Calu3 (cell line): ENCODE measurements at regions not wholly inside any gene's neighbourhood (a gene's known extent, or its start where the extent isn't known, plus 50 kb on each side); places are given as distances from the start of the nearest gene placed in this dataset.
"Not testable (repeated sequence)": the region's sequence is repeated elsewhere in the genome, so short reads cannot be mapped to it uniquely, and the experiment has no call there.

ENCODE experiments used
- BruUV-seq: library from RNA; stranded (reverse); fragments of 400-500 nt; replicated peaks from 2 replicates; lab custom pipeline; 2021; lab: Mats Ljungman, UMichigan
- CTCF ChIA-PET: fragments of 300-600 bp; sonication (Branson Sonifier 250); formaldehyde crosslinking; loops from one replicate; lab custom pipeline; 2022; ENCODE audit warnings: antibody characterized with exemption; lab: Charles Lee
- DNase-seq: peaks from one replicate; pipeline ENCODE4 v3.0.0; 2022
- H3K27ac Mint-ChIP-seq: one replicate; pipeline ENCODE4 v1.8.0; 2022; ENCODE audit warnings: mixed read lengths; ENCODE audit not compliant: unreplicated experiment
- H3K27me3 Mint-ChIP-seq: one replicate; pipeline ENCODE4 v1.8.0; 2022; ENCODE audit warnings: mixed read lengths; ENCODE audit not compliant: unreplicated experiment
- H3K36me3 Mint-ChIP-seq: one replicate; pipeline ENCODE4 v1.8.0; 2022; ENCODE audit warnings: mild to moderate bottlenecking, moderate library complexity, mixed read lengths; ENCODE audit not compliant: insufficient read depth, unreplicated experiment
- H3K4me1 Mint-ChIP-seq: one replicate; pipeline ENCODE4 v1.8.0; 2022; ENCODE audit warnings: mild to moderate bottlenecking, low read depth, mixed read lengths; ENCODE audit not compliant: unreplicated experiment
- H3K4me3 Mint-ChIP-seq: one replicate; pipeline ENCODE4 v1.8.0; 2022; ENCODE audit warnings: mild to moderate bottlenecking, low read depth, moderate library complexity, mixed read lengths; ENCODE audit not compliant: unreplicated experiment
- H3K9me3 Mint-ChIP-seq: one replicate; pipeline ENCODE4 v1.8.0; 2022; ENCODE audit warnings: low read depth, mixed read lengths; ENCODE audit not compliant: unreplicated experiment
- intact Hi-C: fragments of 100-400 bp; cut with micrococcal nuclease; formaldehyde crosslinking; loops from one replicate; pipeline ENCODE4 v1.10.0; 2022; ENCODE audit not compliant: unreplicated experiment
- TF ChIP-seq, protein P1 (sequence below): fragments of 200-600 bp; IDR thresholded peaks from one replicate; pipeline ENCODE4 v1.8.0; 2022; ENCODE audit warnings: antibody characterized with exemption; ENCODE audit not compliant: unreplicated experiment

DNA sequence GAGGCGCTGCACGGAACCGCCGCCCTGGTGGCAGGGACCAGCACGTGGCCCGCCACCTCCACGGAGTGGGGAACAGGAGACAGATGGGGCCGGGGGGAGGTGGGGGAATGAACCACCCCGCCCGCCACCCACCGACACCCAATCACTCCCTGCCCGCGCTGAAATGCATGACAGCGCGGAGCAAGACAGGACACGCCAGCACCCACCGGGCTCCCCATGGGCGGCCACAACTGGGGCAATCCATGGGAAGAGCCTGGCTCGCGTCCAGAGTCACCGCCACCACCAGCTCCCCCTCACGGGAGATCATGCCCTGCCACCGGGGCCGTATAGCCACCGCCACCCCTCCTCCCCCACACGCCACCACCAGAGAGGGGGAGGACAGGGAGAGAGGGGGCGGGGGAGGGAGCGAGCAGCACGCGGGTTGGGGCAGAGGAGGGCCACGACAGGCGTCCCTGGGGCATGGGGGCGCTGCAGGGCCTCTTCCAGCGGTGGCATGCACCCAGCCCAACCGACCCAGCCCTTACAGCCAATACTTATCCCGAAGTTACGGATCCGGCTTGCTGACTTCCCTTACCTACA is 744.3 kb upstream of the DEFB115 start:
- Mint-ChIP-seq H3K27ac (no peak overlapping the region), H3K4me1 (no peaks in the 10 kb centered on the region), H3K4me3 (no peak overlapping the region), H3K36me3 (no peaks in the 10 kb centered on the region), H3K9me3 (peaks cover 16% of the 10 kb centered on the region), H3K27me3 (no peaks in the 10 kb centered on the region)
- BruUV-seq, result no TSS peak
- TF ChIP-seq, protein P1, sequence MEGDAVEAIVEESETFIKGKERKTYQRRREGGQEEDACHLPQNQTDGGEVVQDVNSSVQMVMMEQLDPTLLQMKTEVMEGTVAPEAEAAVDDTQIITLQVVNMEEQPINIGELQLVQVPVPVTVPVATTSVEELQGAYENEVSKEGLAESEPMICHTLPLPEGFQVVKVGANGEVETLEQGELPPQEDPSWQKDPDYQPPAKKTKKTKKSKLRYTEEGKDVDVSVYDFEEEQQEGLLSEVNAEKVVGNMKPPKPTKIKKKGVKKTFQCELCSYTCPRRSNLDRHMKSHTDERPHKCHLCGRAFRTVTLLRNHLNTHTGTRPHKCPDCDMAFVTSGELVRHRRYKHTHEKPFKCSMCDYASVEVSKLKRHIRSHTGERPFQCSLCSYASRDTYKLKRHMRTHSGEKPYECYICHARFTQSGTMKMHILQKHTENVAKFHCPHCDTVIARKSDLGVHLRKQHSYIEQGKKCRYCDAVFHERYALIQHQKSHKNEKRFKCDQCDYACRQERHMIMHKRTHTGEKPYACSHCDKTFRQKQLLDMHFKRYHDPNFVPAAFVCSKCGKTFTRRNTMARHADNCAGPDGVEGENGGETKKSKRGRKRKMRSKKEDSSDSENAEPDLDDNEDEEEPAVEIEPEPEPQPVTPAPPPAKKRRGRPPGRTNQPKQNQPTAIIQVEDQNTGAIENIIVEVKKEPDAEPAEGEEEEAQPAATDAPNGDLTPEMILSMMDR, result no peak
- intact Hi-C loops, result no loop called here
- CTCF ChIA-PET, result no interaction called here
- DNase-seq, result no peak

DNA sequence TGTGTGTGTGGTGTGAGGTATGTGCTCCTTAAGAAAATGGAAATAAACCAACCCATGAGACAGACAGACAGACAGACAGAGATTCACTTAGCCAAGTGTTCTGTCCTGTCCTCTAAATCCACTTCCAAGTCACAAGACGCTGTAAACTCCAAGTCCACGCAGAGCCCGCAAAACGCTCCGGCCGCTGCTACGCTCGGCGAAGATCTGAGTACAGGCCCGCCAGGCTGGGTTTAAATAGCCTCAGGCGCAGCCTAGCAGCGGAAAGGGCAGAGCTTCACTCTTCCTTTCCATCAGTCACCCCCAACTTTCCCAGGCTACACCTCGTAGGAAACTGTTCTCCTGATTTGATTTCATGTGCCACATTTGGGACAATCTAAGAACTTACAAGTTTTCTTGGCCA is 741.5 kb upstream of the DEFB115 start:
- intact Hi-C loops, DNase-seq, H3K36me3 Mint-ChIP-seq, H3K4me3 Mint-ChIP-seq, H3K27ac Mint-ChIP-seq, BruUV-seq, H3K27me3 Mint-ChIP-seq, CTCF ChIA-PET, H3K4me1 Mint-ChIP-seq, H3K9me3 Mint-ChIP-seq: not testable (repeated sequence)

DNA sequence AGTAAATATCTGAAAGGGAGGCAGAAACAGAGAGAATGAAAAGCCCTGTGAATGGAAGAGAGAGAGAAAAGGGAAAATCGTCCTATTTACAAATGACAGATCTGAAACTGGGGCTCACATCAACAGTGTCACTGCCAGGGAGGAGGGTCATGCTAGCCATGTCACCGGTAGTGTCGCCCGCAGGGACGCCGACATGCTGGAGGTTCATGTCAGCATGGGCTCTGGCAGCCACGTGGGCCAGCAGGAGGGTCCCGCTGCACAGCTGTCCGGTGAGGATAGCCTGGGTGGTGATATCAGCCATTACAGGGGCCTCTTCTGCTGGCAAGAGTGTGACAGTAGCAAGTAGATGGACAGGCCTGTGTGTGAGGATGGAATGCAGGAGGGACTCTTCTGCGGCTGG is 738.6 kb upstream of the DEFB115 start:
- CTCF ChIA-PET, intact Hi-C loops, H3K27ac Mint-ChIP-seq, DNase-seq, H3K36me3 Mint-ChIP-seq, H3K4me1 Mint-ChIP-seq, H3K4me3 Mint-ChIP-seq, H3K27me3 Mint-ChIP-seq, H3K9me3 Mint-ChIP-seq, BruUV-seq: not testable (repeated sequence)

DNA sequence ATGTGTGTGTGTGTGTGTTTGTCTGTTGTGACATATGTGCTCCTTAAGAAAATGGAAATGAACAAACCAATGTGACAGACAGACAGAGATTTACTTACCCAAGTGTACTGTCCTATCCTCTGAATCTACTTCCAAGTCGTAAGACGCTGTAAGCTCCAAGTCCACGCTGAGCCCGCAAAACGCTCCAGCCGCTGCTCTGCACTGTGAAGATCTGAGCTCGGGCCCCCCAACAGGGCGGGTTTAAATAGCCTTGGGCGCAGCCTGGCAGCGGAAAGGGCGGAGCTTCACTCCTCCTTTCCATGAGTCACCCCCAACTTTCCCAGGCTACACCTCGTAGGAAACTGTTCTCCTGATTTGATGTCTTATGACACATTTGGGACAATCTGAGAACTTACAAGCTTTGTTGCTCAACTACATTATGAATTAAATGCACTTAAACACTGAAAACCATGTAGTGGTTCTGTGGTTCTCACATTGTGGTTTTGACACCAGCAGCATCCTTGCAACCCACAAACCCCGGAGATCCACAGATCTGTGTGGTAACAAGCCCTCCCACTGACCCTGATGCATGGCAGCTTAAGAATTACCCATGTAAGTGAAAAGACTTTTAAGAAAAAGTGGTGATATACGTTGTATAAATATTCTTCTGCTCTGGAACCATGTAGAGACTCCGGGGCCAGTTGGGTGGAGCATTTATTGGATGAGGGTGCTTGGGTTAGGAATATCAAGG is 735.6 kb upstream of the DEFB115 start:
- H3K27me3 Mint-ChIP-seq, H3K4me1 Mint-ChIP-seq, H3K27ac Mint-ChIP-seq, CTCF ChIA-PET, H3K36me3 Mint-ChIP-seq, DNase-seq, H3K4me3 Mint-ChIP-seq, BruUV-seq, intact Hi-C loops, H3K9me3 Mint-ChIP-seq: not testable (repeated sequence)

DNA sequence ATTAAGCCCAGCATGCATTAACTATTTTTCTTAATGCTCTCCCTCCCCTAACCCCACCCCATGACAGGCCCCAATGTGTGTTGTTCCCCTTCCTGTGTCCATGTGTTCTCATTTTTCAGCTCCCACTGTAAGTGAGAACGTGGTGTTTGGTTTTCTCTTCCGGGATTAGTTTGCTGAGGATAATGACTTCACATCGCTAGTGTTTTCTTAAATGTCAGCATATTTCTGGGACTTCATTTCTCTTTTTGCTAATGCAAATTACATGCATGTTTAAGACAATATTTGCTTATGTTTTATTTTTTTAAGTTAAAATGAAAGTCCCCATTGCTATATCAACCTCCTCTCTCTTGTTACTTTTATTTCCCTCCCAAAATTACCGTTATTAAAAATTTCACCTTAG is 733.3 kb upstream of the DEFB115 start:
- CTCF ChIA-PET, H3K9me3 Mint-ChIP-seq, H3K27ac Mint-ChIP-seq: not testable (repeated sequence)

DNA sequence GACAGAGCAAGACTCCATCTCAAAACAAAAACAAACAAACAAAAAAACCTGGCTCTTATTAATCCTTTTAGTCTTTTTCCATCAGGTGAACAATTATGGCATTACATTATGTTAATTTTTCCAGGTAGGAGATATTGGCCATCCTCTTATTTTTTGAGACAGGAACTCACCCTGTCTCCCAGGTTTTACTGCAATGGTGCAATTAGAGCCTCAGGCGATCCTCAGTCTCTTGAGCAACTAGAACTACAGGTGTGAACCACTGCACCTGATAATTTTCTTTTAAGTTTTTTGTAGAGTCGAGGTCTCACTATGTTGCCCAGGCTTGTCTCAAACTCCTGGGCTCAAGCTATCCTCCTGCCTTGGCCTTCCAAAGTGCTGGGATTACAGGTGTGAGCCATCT is 732.7 kb upstream of the DEFB115 start:
- H3K27me3 Mint-ChIP-seq, H3K4me1 Mint-ChIP-seq, H3K9me3 Mint-ChIP-seq, H3K4me3 Mint-ChIP-seq, BruUV-seq, intact Hi-C loops, DNase-seq, H3K27ac Mint-ChIP-seq, H3K36me3 Mint-ChIP-seq, CTCF ChIA-PET: not testable (repeated sequence)

More for the DNA sequence above, 733.3 kb upstream of the DEFB115 start:
- BruUV-seq, intact Hi-C loops, H3K27me3 Mint-ChIP-seq, H3K4me1 Mint-ChIP-seq, DNase-seq, H3K36me3 Mint-ChIP-seq, H3K4me3 Mint-ChIP-seq: not testable (repeated sequence)

DNA sequence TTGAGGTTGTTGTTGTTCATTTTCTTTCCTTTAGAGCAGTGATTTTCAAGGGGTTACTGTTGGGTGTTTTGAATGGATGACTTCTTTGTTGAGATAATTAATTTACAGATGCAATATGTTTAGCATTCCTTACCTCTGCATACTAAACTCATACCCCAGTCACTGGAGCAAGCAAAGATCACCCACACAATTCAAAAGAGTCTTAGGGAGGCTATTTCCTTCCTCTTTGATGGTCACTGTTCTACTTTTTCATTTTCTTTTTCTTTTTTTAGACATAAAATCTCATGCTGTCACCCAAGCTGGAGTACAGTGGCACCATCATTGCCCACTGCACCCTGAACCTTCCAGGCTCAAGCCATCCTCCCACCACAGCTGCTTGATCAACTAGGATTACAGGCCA is 723.8 kb upstream of the DEFB115 start:
- intact Hi-C loops, H3K27me3 Mint-ChIP-seq, H3K36me3 Mint-ChIP-seq, H3K4me1 Mint-ChIP-seq, H3K9me3 Mint-ChIP-seq, H3K27ac Mint-ChIP-seq, BruUV-seq, H3K4me3 Mint-ChIP-seq, CTCF ChIA-PET, DNase-seq: not testable (repeated sequence)

DNA sequence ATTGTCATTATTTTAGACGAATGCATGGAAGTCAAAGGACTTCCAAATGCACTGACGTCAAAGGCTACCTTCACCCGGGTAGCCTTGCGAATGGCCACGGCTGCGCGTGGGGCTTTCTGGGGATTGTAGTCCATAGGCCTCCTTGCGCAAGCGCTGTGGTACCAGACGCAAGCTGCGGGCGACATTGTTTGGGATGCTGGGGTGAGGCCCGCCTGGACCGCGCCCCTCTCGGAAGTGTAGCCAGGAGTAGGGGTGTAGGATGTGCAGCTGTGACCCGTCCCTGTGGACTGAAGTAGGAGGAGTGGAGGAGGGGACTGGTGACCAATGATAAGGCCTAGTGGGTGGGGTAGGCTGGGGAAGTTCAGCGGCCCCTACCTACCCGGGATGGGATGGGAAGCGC is 720.0 kb upstream of the DEFB115 start:
- H3K9me3 Mint-ChIP-seq, BruUV-seq, DNase-seq, H3K27me3 Mint-ChIP-seq, H3K4me1 Mint-ChIP-seq, H3K4me3 Mint-ChIP-seq, H3K27ac Mint-ChIP-seq, H3K36me3 Mint-ChIP-seq, intact Hi-C loops, CTCF ChIA-PET: not testable (repeated sequence)

DNA sequence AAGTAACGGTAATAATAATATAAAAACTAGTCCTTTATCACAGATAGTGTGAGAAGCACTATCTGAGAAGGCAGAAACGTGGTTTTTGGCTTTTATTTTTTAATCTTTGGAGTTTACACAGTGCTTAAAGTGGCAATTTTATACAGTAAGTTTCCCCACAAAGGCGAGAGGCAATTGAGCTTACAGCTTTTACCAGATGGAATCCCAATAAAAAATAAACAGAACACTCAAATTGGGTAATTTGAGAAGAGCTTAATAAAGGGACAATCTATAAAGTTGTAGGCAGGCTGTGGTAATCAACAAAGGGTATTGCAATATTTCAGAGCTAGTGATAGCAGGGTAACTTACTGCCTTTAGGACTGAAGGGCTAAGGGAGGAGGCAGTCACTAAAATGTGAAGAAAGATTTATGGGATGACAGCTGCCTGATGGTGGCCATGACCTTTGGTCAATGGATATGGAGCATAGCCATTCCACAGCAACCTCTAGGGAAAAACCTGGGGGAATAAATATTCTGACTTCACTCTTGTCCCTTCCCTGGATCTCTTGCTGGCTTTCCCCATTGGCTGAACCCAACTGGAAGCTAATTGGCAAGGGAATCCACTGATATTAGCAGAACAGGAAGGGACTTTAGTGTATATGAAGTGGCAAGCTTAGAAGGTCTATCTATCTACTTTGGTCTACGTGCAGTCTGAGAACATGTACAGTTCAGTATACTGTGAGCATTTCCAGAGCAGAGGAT is 717.0 kb upstream of the DEFB115 start:
- H3K4me3 Mint-ChIP-seq, intact Hi-C loops, CTCF ChIA-PET, H3K27ac Mint-ChIP-seq, BruUV-seq, DNase-seq, H3K9me3 Mint-ChIP-seq, H3K36me3 Mint-ChIP-seq, H3K27me3 Mint-ChIP-seq, H3K4me1 Mint-ChIP-seq: not testable (repeated sequence)
